SIG-M5 treated with dmso at 0.1 percent for 504 hours (cell line): ENCODE measurements at regions not wholly inside any gene's neighbourhood (a gene's known extent, or its start where the extent isn't known, plus 50 kb on each side); places are given as distances from the start of the nearest gene placed in this dataset.
"Not testable (repeated sequence)": the region's sequence is repeated elsewhere in the genome, so short reads cannot be mapped to it uniquely, and the experiment has no call there.

Experiments
- DNase-seq: peaks from one replicate; lab custom pipeline; 2025; ENCODE audit not compliant: unreplicated experiment; lab: John Stamatoyannopoulos, UW

GRCh38 chr6:144429753-144430152 is 144.6 kb downstream of the UTRN start:
- no peak for DNase-seq

GRCh38 chr6:144433446-144433845 is 148.3 kb downstream of the UTRN start:
- DNase-seq: not testable (repeated sequence)

- no peak for DNase-seq
Observed at GRCh38 chr6:144434308-144434990, 149.3 kb downstream of the UTRN start.

- no peak for DNase-seq
Observed at GRCh38 chr6:144435602-144436426, 150.7 kb downstream of the UTRN start.

DNA sequence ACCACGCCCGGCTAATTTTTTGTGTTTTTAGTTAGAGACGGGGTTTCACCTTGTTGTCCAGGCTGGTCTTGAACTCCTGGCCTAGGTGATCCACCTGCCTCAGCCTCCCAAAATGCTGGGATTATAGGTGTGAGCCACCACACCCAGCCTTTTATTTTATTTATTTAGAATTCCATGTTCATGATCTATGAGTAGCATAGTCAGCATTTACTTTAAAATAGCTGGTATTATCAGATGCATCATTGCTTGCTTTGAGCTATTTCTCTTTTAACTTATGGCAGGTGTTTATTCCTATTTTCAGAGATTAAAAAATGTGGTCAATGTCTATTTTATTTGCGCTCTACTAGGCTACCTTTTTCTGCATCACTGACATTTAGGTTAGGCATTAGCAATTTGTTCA is 152.0 kb downstream of the UTRN start:
- no peak for DNase-seq

- DNase-seq: no peak
Observed at GRCh38 chr6:144438103-144438502, 153.0 kb downstream of the UTRN start.

GRCh38 chr6:144439016-144439415 is 153.9 kb downstream of the UTRN start:
- no peak for DNase-seq

- not testable (repeated sequence) for DNase-seq
Observed at GRCh38 chr6:144441801-144442200, 156.7 kb downstream of the UTRN start.

GRCh38 chr6:144443157-144443556 is 158.0 kb downstream of the UTRN start:
- no peak for DNase-seq

DNA sequence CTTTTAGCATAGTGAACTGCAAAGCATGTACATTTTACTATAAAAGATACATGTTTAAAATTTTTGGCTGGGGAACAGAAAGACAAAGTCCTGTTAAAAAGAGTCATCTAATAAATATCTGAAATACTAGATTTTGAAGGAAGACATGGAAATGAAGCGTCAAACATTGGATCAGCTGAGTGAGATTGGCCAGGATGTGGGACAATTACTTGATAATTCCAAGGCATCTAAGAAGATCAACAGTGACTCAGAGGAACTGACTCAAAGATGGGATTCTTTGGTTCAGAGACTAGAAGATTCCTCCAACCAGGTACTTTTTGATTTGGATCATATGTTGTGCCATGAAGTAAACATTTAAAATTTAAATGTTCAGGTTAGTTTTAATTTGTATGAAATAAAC is 162.3 kb downstream of the UTRN start:
- no peak for DNase-seq

- DNase-seq: no peak
Observed at GRCh38 chr6:144449218-144449617, 164.1 kb downstream of the UTRN start.

DNA sequence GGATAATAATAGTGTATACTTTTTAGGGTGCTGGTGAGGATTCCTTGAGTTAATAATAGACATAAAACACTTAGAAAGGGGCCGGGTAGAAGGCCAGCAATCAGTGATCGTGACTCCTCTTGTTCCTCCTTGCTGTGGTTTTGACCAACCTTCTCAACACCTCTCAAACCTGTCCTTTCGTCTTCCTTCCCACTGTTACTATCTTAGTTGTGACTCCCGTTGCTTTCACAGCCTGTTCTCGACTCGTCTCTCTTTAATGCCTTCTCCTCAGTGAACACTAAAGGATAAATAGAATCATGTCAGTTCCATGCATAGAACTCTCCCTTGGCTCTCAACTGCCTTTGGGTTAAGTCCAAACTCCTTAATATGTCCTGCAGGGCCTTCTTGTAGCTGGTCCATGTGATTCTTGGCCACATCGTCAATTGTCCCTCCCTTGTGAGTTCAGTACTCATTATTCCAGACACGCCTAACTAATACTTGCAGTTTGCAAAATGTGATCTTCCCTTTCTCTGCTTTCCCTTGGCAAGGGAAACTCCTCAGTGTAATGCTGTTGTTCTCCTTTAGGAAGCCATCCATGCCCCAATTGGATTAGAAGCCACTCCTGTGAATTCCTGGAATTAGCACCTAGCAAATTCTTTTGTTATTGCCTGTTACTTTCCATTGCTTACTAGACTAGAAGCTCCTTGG is 164.9 kb downstream of the UTRN start:
- no peak for DNase-seq

- DNase-seq: no peak
Observed at GRCh38 chr6:144460327-144461095, 175.4 kb downstream of the UTRN start.

DNA sequence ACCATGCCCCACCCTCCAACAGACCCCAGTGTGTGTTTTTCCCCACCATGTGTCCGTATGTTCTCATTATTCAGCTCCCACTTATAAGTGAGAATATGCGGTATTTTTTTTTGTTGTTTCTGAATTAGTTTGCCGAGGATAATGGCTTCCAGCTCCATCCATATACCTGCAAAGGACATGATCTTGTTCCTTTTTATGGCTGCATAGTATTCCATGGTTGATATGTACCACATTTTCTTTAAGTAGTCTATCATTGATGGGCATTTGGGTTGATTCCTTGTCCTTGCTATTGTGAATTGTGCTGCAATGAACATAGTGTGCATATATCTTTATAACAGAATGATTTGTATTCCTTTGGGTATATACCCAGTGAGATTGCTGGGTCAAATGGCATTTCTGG is 176.9 kb downstream of the UTRN start:
- no peak for DNase-seq

GRCh38 chr6:144466716-144467115 is 181.6 kb downstream of the UTRN start:
- no peak for DNase-seq

DNA sequence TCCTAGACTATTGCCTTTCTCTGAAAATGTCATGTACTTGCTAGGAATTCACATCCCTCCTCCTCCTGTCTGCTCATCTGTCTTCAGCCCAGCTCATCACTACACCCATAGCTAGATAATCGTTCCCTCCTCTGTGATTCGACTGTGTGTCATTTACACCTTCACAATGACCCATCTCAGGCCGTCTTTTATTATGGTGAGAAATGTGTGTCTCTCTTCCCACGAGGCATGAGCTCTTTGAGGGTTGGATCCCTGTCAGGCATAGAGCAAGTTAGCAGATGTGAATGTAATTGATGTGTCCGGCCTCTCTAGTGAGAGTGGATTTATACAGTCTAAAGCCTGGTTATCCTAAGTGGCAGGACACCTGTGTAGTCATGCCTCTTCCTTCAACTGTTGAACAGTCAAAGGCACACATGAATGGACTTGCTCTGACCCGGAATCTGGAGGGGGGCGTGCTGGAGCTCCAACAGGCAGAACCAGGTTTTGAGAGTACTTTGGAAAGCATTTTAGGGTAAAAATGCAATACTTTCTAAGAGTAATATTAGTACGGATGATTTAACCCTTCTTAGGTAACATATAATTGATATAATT is 182.1 kb downstream of the UTRN start:
- no peak for DNase-seq

DNA sequence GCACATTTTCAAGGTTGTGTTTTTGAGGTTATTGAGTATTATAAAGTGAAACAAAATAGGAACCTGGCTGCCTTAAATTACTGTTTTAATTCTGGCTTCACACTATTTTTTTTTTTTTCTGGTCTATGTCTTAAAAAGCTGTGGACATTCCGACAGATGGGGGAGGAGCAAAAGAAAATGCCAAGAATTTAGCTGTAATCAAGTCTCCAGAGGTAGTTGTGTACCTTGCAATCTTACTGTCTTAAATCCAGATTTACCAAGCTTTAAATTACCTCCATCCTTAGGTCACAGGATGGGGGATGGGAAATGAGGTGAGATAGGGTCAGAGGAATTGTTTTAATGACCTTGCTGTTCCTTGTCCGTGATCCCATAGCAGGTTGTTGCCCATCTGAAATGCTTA is 182.8 kb downstream of the UTRN start:
- DNase-seq: no peak

DNA sequence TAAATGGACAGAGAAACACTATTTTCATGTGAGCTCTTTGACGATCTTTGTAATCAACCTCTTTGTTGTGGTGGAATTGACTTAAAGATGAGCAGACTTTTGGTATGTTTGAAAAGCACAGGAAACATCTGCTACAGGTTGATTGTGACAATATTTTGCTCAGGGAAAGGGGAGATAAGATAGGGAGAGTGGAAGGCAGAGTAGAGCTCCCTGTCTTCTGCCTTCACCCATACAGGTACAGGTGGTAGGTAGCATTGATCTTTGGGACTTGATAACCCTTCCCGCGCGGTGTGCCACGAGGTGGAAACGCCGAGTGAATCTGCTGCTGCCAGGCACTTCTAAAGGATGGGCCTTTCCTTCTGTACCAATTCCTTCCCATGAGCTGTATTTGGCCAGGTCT is 183.6 kb downstream of the UTRN start:
- DNase-seq: no peak

GRCh38 chr6:144469144-144469575 is 184.0 kb downstream of the UTRN start:
- no peak for DNase-seq

DNA sequence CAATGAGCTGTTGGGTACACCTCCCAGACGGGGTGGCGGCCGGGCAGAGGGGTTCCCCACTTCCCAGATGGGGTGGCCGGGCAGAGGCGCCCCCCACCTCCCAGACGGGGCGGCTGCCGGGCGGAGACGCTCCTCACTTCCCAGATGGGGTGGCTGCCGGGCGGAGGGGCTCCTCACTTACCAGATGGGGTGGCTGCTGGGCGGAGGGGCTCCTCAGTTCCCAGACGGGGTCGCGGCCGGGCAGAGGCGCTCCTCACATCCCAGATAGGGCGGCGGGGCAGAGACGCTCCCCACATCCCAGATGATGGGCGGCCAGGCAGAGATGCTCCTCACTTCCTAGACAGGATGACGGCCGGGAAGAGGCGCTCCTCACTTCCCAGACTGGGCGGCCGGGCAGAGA is 185.1 kb downstream of the UTRN start:
- DNase-seq: not testable (repeated sequence)

DNA sequence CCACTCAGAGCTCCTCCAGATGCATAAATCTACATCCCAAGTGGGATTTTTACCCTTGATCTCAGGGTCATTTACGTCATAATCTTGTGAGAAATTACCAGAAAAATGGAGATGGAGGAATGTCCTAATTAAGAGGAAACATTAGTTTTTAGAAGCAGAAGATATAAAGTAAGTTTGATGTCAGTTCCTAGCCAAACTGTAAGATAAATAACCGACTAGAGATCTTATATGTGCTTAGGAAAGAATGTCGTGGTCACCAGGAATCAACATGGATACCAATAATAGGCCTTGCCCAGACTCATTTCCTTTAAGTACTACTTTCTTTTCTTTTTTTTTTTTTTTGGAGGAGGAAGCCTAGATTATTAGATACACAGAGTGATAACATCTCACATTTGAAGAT is 186.9 kb downstream of the UTRN start:
- no peak for DNase-seq
